ENCODE measurements at regions not wholly inside any gene's neighbourhood (a gene's known extent, or its start where the extent isn't known, plus 50 kb on each side); places are given as distances from the start of the nearest gene placed in this dataset.

- no peak for TF ChIP-seq CTCF (IDR thresholded peaks at IDR 0.05)
Measured at GRCh38 chr3:174440253-174440701, 418.9 kb upstream of the NAALADL2 start.

- peak; percentile 42; the same call in 1 of the 2 replicates for TF ChIP-seq CTCF (IDR thresholded peaks at IDR 0.05)
Measured at GRCh38 chr3:174440741-174441587, 418.2 kb upstream of the NAALADL2 start.

- no peak for TF ChIP-seq CTCF (IDR thresholded peaks at IDR 0.05)
Measured at GRCh38 chr3:174441588-174442301, 417.4 kb upstream of the NAALADL2 start.

- no peak for TF ChIP-seq CTCF (IDR thresholded peaks at IDR 0.05)
Measured at GRCh38 chr3:174442302-174442682, 416.8 kb upstream of the NAALADL2 start.

- TF ChIP-seq CTCF (IDR thresholded peaks at IDR 0.05) = no peak
Measured at GRCh38 chr3:174444391-174444790, 414.7 kb upstream of the NAALADL2 start.

- TF ChIP-seq CTCF (IDR thresholded peaks at IDR 0.05) = no peak
Measured at GRCh38 chr3:174457758-174458157, 401.4 kb upstream of the NAALADL2 start.

GRCh38 chr3:174460831-174461230 is 398.3 kb upstream of the NAALADL2 start:
- no peak for TF ChIP-seq CTCF (IDR thresholded peaks at IDR 0.05)

Measured in LNCAP (cell line).